ENCODE measurements at regions not wholly inside any gene's neighbourhood (a gene's known extent, or its start where the extent isn't known, plus 50 kb on each side); places are given as distances from the start of the nearest gene placed in this dataset.

- no peak for TF ChIP-seq ZNF462 (CRISPR knock-in tag; IDR thresholded peaks at IDR 0.05)
- no peak for TF ChIP-seq EZH2phosphoT487 (IDR thresholded peaks at IDR 0.05; ENCODE audit: unreplicated experiment)
- no peak for TF ChIP-seq NANOG (IDR thresholded peaks at IDR 0.05; ENCODE audit: borderline replicate concordance)
- no peak for TF ChIP-seq ETS1 (IDR thresholded peaks at IDR 0.05)
- no peak for TF ChIP-seq POLR2AphosphoS5 (IDR thresholded peaks at IDR 0.05; ENCODE audit: low read depth)
- no peak for TF ChIP-seq JUNB (IDR thresholded peaks at IDR 0.05; ENCODE audit: unreplicated experiment)
- TF ChIP-seq ZNF114 (CRISPR knock-in tag; IDR thresholded peaks at IDR 0.05), result no peak
- TF ChIP-seq ZNF331 (CRISPR knock-in tag; IDR thresholded peaks at IDR 0.05; ENCODE audit: low read depth), result no peak
- no peak for TF ChIP-seq REST (IDR thresholded peaks at IDR 0.05; ENCODE audit: unreplicated experiment)
- no peak for TF ChIP-seq CTCF (conservative IDR thresholded peaks at IDR 0.05; ENCODE audit: low read depth in 2 of 2)
Observed at GRCh38 chr6:138680085-138680484, 93.5 kb upstream of the CCDC28A start (continued).

All from GM23338 (cell line).